GM21381 (cell line): ENCODE measurements at regions not wholly inside any gene's neighbourhood (a gene's known extent, or its start where the extent isn't known, plus 50 kb on each side); places are given as distances from the start of the nearest gene placed in this dataset.

Experiments used
- ATAC-seq: cut with Tn5 transposase; IDR thresholded peaks from one replicate; pipeline ENCODE4 v1.9.1; 2021; ENCODE audit warnings: mild to moderate bottlenecking, moderate library complexity; ENCODE audit not compliant: unreplicated experiment

- no peak for ATAC-seq
Measured at GRCh38 chr11:112508750-112509149, 248.1 kb upstream of the PLET1 start.

DNA sequence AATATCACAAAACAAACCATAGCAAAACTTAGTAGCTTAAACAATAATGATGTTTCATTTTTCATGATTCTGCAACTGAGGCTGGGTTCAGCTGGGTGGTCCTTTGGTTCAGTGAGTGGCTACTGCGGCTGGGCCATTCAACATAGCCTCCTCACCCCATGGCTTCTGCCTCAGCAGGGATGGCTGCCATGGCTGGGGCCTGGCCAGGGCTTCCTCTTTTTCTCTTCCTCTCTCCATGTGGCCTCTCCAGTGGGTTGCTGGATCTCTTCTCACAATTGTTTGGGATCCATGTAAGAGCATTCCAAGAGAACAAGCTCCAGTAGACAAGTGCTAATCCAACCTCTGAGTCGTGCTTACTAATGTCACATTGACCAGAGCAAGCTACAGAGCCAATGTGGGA lies 248.6 kb upstream of the PLET1 start:
- no peak for ATAC-seq

DNA sequence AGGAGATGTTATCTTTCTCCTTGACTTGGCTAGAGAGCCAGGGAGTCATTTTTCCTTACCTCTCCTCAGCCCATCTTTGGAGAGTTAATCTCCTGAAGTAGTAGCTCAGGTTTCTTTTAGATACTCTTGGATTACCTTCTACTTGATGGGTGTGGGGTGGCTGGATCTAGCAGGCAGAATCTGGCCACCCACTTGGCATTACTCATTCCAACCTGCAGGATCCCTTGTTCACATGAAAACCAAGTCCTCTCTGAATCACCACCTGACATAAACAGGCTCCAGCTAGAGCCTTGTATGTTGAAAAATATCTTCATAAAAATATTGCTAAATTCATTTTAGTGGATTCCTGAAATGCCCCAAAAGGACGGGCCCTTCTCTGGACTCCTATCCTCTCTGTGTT lies 250.6 kb upstream of the PLET1 start:
- no peak for ATAC-seq

GRCh38 chr11:112511911-112512310 lies 251.3 kb upstream of the PLET1 start:
- no peak for ATAC-seq

GRCh38 chr11:112513417-112513816 lies 252.8 kb upstream of the PLET1 start:
- ATAC-seq: no peak

DNA sequence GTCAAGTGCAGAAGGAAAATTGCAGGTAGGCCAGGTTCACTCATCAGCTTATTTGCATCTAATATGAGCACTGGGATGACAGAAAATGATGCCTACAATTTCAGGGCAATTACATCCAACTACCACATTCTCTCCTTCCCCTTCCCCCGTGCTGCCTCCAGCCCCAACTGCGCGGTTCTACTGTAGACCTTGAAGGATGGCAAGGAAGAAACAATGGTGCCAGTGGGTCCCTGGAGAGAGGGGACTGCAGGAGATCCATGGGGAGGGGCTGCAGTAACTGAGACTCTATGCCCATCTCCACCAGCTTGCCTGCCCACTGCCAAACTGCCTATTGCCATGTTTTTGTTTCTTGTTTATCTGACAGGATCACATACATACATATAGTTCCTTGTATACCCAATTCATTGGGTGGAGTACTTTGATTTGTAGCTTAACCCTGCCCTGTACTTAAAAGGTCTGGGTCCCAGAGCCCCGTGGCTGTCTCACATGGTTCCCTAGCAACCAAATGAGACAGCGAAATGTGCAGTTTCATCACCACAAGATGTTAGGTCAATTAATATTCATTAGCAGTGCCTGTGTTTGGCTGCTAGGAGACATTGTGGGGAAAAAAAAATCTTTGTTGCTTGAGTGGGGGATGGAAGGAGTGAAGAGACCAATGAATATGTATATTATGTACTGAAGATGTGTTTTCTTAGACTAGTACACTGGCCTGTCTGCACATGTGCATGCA lies 253.5 kb upstream of the PLET1 start:
- no peak for ATAC-seq

DNA sequence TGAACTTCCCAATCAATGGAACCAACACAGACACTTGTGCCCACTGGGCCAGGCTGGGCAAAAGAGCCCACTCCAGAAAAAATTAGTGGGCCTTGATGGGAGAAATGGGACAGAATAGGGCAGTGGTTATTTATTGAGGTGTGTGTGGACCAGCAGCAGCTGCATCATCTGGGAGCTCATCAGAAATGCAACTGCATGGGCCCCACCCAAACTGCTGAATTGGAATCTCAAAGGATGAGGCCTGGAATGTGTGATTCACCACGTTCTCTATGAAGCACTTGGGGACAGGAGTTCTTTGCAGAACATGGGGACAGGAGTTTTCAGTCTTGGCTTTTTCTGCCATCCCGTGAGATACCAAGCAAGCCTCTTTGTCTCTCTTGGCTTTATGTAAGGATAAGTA lies 255.6 kb upstream of the PLET1 start:
- no peak for ATAC-seq

- ATAC-seq: no peak
Measured at GRCh38 chr11:112516755-112517154, 256.1 kb upstream of the PLET1 start.

GRCh38 chr11:112518371-112518770 lies 257.7 kb upstream of the PLET1 start:
- ATAC-seq: no peak

GRCh38 chr11:112519751-112520150 lies 259.1 kb upstream of the PLET1 start:
- ATAC-seq: no peak

DNA sequence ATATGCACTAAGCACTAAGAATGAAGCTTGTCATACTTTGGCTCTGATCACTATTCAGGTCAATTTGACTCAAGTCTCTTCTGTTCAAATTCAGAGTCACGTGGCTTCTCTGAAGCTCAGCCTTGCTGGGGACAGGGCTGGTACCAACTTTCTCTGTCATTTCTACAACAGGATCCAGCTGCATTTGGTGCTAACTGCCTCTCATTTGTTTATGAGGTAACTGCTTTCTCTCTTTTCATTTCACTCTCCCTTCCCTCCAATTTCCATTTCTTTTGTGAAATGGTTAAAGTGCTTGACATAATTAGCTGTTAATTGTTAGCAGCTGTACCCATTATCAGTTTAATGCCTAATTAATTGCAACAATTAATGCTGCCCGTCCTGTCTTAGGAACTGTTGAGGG lies 259.7 kb upstream of the PLET1 start:
- ATAC-seq: no peak

- no peak for ATAC-seq
Measured at GRCh38 chr11:112522536-112522935, 261.9 kb upstream of the PLET1 start.

DNA sequence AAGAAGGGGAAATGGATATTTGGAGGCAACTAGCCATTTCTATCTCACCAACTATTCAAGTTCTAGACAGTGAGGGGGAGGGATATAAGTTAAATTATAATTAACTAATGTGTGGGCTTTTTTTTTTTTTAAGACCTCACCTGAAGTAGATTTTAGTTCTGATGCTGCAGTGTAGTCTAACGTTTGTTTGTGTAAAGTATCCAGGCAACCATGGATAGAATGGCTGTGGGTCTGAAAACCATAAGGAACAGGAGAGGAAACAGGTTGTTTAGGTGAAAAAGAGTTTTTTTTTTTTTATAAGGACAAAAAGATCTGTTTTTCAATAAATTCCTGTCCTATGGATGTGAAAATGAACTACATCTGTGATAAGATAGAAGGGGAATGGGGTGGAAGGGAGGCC lies 262.4 kb upstream of the PLET1 start:
- no peak for ATAC-seq

- no peak for ATAC-seq
Measured at GRCh38 chr11:112523477-112523876, 262.8 kb upstream of the PLET1 start.

DNA sequence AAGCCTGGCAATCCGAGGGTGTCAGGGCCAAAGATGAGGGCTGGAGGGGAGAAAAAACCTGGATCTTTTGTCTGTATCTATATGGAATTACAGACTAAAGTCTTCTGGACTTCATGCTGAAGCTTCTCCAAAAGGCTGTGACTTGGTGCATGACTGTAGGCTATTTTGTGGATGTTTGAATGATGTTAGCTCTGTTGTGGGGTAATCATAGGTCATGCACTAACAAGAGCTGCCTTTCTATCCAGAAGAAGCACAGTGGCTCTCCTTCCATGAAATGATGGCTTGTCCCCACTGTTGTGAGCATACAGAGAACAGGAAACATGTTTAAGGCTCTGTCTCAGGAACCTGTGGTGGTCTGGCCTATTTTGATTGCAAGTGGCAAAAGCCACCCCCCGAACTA lies 263.3 kb upstream of the PLET1 start:
- ATAC-seq: no peak

- ATAC-seq: no peak
Measured at GRCh38 chr11:112524798-112525197, 264.1 kb upstream of the PLET1 start.

DNA sequence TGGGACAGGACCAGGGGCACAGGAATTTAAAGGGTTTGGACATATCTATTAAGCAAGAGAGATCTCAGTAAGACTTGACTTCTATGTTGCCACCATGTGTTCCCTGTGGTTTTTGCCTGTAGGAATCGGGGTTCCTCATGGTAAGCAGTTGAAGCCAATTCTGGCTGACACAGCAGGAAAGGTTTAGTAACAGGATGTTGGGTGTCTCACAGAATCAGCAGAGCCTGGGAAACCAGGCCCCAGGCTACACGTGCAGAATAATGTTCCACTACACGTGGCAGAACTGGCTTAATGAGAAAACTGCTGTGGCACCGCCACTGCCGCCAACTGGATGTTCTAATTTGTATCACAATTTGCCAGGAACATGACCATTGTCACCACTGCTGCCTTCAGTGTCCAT lies 264.6 kb upstream of the PLET1 start:
- no peak for ATAC-seq

DNA sequence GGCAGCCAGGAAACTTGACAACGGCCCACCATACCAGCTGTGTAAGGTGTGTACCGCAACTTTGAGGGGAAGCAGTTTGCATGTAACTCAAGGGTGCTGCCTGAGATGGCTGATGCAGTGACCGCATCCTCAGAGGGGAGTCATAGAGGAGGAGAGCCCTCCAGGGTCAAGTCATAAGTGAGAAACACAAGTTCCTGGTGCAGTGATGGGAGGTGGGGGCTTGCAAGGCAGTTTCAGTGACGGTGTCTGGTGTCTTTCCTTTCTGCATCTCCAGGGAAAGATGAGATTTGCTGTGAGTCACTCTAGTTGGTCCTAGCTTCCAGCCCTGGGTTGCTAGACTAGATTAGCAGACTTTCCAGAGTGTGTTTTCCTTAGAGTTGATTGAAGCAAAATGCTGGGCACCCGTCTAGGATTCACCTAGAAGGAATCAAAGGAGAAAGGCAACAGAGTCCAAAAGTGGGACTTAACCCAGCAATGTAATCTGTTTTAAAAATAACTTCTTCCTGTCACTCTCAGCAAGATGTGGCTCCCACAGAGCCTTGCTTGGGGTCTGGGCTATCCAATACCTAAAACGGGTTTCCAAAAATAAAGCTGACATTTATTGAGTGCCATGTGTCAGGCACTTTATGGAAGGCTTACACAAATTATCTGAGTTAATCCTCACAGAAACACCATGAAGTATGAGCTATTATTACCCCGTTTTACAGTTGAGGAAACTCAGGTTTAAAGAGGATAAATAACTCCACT lies 265.4 kb upstream of the PLET1 start:
- no peak for ATAC-seq

GRCh38 chr11:112526699-112527416 lies 266.2 kb upstream of the PLET1 start:
- no peak for ATAC-seq

GRCh38 chr11:112529071-112529470 lies 268.4 kb upstream of the PLET1 start:
- ATAC-seq: no peak

DNA sequence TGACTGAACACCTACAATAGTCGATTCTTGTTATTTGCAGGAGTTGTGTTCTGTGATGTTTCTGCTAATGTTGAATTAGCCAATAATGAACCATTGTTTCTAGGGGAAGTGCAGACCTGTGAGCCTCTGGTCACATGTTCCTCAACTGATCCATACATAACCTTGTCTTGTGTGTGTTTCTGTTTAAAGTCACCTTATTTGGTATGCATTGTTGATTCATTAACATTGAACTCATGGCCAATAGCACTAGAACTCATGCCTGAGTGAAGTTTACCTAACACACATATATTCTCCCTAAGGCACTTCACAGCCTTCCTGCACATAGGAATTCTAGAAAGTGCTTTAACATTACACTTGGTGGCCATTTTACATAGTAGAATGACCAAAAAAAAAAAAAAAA lies 271.8 kb upstream of the PLET1 start:
- no peak for ATAC-seq

GRCh38 chr11:112533682-112534081 lies 273.0 kb upstream of the PLET1 start:
- no peak for ATAC-seq
